HL-60 (cell line): ENCODE measurements at regions not wholly inside any gene's neighbourhood (a gene's known extent, or its start where the extent isn't known, plus 50 kb on each side); places are given as distances from the start of the nearest gene placed in this dataset.

Source experiments
- DNase-seq, 2 experiments: peaks; one replicate each; pipeline ENCODE4 v3.0.0-alpha.2; 2010 to 2020; ENCODE audit warnings: low read depth in 1 of 2, low spot score in 1 of 2
- H3K27ac ChIP-seq: fragments of 250-450 bp; sonication (Bioruptor Pico); replicated peaks from 2 replicates; pipeline ENCODE4 v1.5.1; 2020; ENCODE audit warnings: mild to moderate bottlenecking, moderate library complexity
- H3K27me3 ChIP-seq: fragments of 250-450 bp; sonication (Bioruptor Pico); 2 replicates; pipeline ENCODE4 v1.5.1; 2021; ENCODE audit warnings: mild to moderate bottlenecking, moderate library complexity; ENCODE audit not compliant: insufficient read depth, poor library complexity, severe bottlenecking
- H3K4me3 ChIP-seq: replicated peaks from 2 replicates; pipeline ENCODE4 v1.5.1; 2011; ENCODE audit warnings: mild to moderate bottlenecking, control low read depth, low read length; ENCODE audit not compliant: insufficient read depth
- CTCF ChIP-seq: IDR thresholded peaks from one replicate; pipeline ENCODE4 v1.5.1; 2011; ENCODE audit warnings: low read length, control low read depth, inconsistent platforms; ENCODE audit not compliant: insufficient read depth
- GABPA ChIP-seq: IDR thresholded peaks from 2 replicates; pipeline ENCODE4 v1.6.1; 2012; ENCODE audit warnings: low read depth
- POLR2AphosphoS5 ChIP-seq: IDR thresholded peaks from 2 replicates; pipeline ENCODE4 v1.6.1; 2012; ENCODE audit warnings: low read depth
- SPI1 ChIP-seq: IDR thresholded peaks from 2 replicates; pipeline ENCODE4 v1.6.1; 2012; ENCODE audit warnings: low read depth, mild to moderate bottlenecking, borderline replicate concordance
- TF ChIP-seq, protein P1 (sequence below): IDR thresholded peaks from 2 replicates; pipeline ENCODE4 v1.6.1; 2012; ENCODE audit warnings: low read depth; ENCODE audit not compliant: insufficient replicate concordance

DNA sequence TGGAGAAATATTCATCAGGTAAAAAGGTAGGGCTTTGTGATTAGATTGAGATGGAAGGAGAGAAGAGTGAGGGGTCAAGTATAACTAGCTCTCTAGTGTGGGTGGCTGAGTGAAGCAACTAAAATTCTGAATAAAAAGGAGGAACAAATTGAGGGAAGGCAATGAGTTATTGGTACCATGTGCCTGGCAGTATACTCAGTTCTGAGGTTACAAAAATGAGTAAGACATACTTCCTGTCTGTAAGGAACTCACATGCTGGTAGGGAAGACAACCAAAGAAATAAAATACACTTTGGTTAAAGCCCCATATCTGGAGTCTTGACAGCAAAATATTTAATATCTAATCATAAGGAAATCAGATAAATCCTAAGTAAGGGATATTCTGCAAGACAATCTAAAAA lies 476.8 kb upstream of the C9orf72 start:
- DNase-seq, result no peak
- TF ChIP-seq GABPA, result no peak
- TF ChIP-seq SPI1, result no peak
- no peak for TF ChIP-seq POLR2AphosphoS5
- TF ChIP-seq, protein P1, sequence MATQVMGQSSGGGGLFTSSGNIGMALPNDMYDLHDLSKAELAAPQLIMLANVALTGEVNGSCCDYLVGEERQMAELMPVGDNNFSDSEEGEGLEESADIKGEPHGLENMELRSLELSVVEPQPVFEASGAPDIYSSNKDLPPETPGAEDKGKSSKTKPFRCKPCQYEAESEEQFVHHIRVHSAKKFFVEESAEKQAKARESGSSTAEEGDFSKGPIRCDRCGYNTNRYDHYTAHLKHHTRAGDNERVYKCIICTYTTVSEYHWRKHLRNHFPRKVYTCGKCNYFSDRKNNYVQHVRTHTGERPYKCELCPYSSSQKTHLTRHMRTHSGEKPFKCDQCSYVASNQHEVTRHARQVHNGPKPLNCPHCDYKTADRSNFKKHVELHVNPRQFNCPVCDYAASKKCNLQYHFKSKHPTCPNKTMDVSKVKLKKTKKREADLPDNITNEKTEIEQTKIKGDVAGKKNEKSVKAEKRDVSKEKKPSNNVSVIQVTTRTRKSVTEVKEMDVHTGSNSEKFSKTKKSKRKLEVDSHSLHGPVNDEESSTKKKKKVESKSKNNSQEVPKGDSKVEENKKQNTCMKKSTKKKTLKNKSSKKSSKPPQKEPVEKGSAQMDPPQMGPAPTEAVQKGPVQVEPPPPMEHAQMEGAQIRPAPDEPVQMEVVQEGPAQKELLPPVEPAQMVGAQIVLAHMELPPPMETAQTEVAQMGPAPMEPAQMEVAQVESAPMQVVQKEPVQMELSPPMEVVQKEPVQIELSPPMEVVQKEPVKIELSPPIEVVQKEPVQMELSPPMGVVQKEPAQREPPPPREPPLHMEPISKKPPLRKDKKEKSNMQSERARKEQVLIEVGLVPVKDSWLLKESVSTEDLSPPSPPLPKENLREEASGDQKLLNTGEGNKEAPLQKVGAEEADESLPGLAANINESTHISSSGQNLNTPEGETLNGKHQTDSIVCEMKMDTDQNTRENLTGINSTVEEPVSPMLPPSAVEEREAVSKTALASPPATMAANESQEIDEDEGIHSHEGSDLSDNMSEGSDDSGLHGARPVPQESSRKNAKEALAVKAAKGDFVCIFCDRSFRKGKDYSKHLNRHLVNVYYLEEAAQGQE, result no peak
- TF ChIP-seq CTCF, result no peak
- Histone ChIP-seq H3K27me3 (no peaks in the 10 kb centered on the region), H3K27ac (no peak overlapping the region), H3K4me3 (no peak overlapping the region)

GRCh38 chr9:28050941-28051340 lies 477.7 kb upstream of the C9orf72 start:
- no peak overlapping the region for H3K27ac ChIP-seq
- TF ChIP-seq GABPA, result no peak
- TF ChIP-seq, protein P1, result no peak
- no peak for TF ChIP-seq CTCF
- no peak for TF ChIP-seq SPI1
- no peak for TF ChIP-seq POLR2AphosphoS5

GRCh38 chr9:28051559-28052503 lies 478.6 kb upstream of the C9orf72 start:
- no peak overlapping the region for H3K4me3 ChIP-seq
- DNase-seq, result no peak
- H3K27me3 ChIP-seq, result no peaks in the 10 kb centered on the region
- TF ChIP-seq GABPA, result no peak
- TF ChIP-seq, protein P1, result no peak
- no peak for TF ChIP-seq POLR2AphosphoS5
- no peak for TF ChIP-seq CTCF
- TF ChIP-seq SPI1, result no peak
- no peak overlapping the region for H3K27ac ChIP-seq

More at GRCh38 chr9:28050941-28051340, 477.7 kb upstream of the C9orf72 start:
- DNase-seq, result no peak
- Histone ChIP-seq H3K4me3 (no peak overlapping the region), H3K27me3 (no peaks in the 10 kb centered on the region)
